MCF 10A (cell line): ENCODE measurements at regions not wholly inside any gene's neighbourhood (a gene's known extent, or its start where the extent isn't known, plus 50 kb on each side); places are given as distances from the start of the nearest gene placed in this dataset.

Experiments
- BruUV-seq: library from RNA; stranded (reverse); fragments of 400-500 nt; replicated peaks from 2 replicates; lab custom pipeline; 2021; lab: Mats Ljungman, UMichigan
- CTCF ChIA-PET: fragments of 300-600 bp; sonication (Branson Sonifier 250); formaldehyde crosslinking; extraction: SDS; loops from one replicate; lab custom pipeline; 2021; ENCODE audit warnings: antibody characterized with exemption, inconsistent platforms; lab: Yijun Ruan, JAX
- POLR2A ChIA-PET: fragments of 300-600, 350-650 bp; sonication (Branson Sonifier 250); formaldehyde crosslinking; extraction: SDS; loops from one replicate; lab custom pipeline; 2020; ENCODE audit warnings: antibody characterized with exemption, inconsistent platforms; lab: Yijun Ruan, JAX
- DNase-seq: peaks from one replicate; pipeline ENCODE4 v3.0.0-alpha.2; 2018; ENCODE audit not compliant: unreplicated experiment
- H3K27ac Mint-ChIP-seq: one replicate; pipeline ENCODE4 v1.8.0; 2022; ENCODE audit warnings: mild to moderate bottlenecking, low read depth, mixed read lengths; ENCODE audit not compliant: unreplicated experiment
- H3K27me3 Mint-ChIP-seq: one replicate; pipeline ENCODE4 v1.8.0; 2022; ENCODE audit warnings: mixed read lengths; ENCODE audit not compliant: insufficient read depth, unreplicated experiment
- H3K36me3 Mint-ChIP-seq: one replicate; pipeline ENCODE4 v1.8.0; 2022; ENCODE audit warnings: mild to moderate bottlenecking, moderate library complexity, mixed read lengths; ENCODE audit not compliant: insufficient read depth, unreplicated experiment
- H3K4me1 Mint-ChIP-seq: one replicate; pipeline ENCODE4 v1.8.0; 2022; ENCODE audit warnings: mixed read lengths; ENCODE audit not compliant: insufficient read depth, unreplicated experiment
- H3K4me3 Mint-ChIP-seq: one replicate; pipeline ENCODE4 v1.8.0; 2022; ENCODE audit warnings: mild to moderate bottlenecking, moderate library complexity, mixed read lengths; ENCODE audit not compliant: unreplicated experiment
- H3K9me3 Mint-ChIP-seq: one replicate; pipeline ENCODE4 v1.8.0; 2022; ENCODE audit warnings: mixed read lengths; ENCODE audit not compliant: unreplicated experiment
- intact Hi-C: fragments of 100-400 bp; cut with micrococcal nuclease; formaldehyde crosslinking; loops from 2 replicates; pipeline ENCODE4 v1.14.1; 2022
- TF ChIP-seq, protein P1 (sequence below): fragments of 200-600 bp; IDR thresholded peaks from one replicate; pipeline ENCODE4 v1.8.0; 2022; ENCODE audit warnings: antibody characterized with exemption, mild to moderate bottlenecking; ENCODE audit not compliant: unreplicated experiment

DNA sequence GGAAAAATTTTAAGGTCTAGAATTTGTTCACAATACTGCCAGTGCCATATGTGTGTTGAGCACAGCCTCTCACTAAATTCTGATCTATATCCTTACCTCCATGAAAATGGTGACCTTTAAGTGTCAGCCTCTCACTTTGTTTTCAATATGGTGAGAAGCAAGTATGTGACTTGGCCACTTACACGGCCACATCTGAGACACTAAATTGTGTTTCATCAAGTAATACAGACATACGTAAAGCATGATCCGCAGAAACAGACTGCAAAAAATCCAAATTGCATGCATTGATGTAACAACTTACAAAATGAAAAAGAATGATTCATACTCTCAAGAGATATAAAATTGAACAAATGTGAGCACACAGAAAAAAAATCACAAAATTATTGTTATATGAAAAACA is 55.2 kb upstream of the UGP2 start:
- BruUV-seq: no TSS peak
- Mint-ChIP-seq H3K4me3 (no peak overlapping the region), H3K27me3 (no peaks in the 10 kb centered on the region), H3K27ac (peak overlapping the region; percentile 61), H3K36me3 (no peaks in the 10 kb centered on the region), H3K4me1 (peaks cover 26% of the 10 kb centered on the region), H3K9me3 (no peaks in the 10 kb centered on the region)
- DNase-seq: no peak
- intact Hi-C loops: no loop called here
- CTCF ChIA-PET: no interaction called here
- TF ChIP-seq, protein P1, sequence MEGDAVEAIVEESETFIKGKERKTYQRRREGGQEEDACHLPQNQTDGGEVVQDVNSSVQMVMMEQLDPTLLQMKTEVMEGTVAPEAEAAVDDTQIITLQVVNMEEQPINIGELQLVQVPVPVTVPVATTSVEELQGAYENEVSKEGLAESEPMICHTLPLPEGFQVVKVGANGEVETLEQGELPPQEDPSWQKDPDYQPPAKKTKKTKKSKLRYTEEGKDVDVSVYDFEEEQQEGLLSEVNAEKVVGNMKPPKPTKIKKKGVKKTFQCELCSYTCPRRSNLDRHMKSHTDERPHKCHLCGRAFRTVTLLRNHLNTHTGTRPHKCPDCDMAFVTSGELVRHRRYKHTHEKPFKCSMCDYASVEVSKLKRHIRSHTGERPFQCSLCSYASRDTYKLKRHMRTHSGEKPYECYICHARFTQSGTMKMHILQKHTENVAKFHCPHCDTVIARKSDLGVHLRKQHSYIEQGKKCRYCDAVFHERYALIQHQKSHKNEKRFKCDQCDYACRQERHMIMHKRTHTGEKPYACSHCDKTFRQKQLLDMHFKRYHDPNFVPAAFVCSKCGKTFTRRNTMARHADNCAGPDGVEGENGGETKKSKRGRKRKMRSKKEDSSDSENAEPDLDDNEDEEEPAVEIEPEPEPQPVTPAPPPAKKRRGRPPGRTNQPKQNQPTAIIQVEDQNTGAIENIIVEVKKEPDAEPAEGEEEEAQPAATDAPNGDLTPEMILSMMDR: no peak
- POLR2A ChIA-PET: interaction anchor here (2.0 to 12.1 kb wide), 3 partner anchors 23 to 56 kb away, joined by 4 to 185 read pairs (median 149); partner anchors contain the start of gene UGP2

DNA sequence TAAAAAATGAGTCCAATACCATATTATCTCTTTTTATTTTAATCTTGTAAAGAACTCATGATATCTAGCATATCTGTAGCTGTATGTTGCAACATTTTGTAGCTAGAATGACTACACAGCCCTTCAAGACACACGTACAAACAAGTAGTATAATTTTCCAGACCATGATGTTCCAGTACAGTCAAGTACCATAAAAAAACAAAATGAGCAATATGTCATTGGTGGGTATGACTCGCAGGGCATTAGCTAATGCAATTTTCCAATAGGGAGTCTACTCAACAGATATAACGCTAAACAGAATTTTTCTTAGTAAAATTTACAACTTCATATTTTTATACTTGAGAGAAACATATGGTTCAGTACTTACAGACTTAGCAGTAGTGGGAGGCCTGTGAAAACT is 53.6 kb upstream of the UGP2 start:
- DNase-seq: peak; percentile 53
- Mint-ChIP-seq H3K27me3 (no peaks in the 10 kb centered on the region), H3K9me3 (no peaks in the 10 kb centered on the region), H3K27ac (peak overlapping the region; percentile 19), H3K4me1 (peaks cover 35% of the 10 kb centered on the region), H3K4me3 (no peak overlapping the region), H3K36me3 (no peaks in the 10 kb centered on the region)
- CTCF ChIA-PET: interaction anchor here (0.7 to 1.5 kb wide), 3 partner anchors 51 to 192 kb away, joined by 3 to 5 read pairs (median 3); no protein-coding TSS in a partner anchor
- TF ChIP-seq, protein P1: no peak
- no TSS peak for BruUV-seq
- POLR2A ChIA-PET: interaction anchor here (1.0 to 12.1 kb wide), 10 partner anchors 15 to 89 kb away, joined by 3 to 185 read pairs (median 4); partner anchors contain the start of gene UGP2
- intact Hi-C loops: no loop called here

DNA sequence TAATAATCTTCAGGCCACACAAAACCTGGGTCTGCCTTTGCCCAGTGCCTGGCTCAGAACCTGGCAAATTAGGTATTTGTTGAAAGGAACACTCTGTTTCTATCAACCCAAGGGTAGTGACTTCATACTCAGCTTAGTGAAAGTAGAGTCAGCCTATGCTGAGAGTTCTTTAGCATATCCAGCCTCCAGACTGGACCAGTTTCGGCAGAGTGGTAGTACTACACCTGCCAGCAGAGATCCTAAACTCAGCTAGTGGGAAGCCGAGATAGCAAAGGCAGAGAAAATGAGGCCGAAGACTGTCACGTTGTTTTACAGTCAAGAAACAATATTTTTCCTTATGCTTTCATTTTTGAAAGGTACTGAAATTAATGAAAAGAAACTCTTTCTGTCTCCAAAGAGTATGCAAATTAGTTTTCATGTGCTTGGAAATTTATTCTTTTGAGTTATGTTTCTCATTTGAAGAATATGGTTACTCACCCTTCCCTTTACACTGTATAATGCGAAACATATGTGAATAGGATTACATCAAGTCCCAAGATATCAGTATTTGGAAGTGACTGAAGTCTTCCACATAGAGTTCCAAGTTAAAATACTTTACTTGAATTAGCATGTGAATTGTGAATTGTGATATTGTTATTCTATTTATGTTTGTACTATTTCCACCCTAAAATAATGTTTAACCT is 52.2 kb upstream of the UGP2 start:
- no peaks in the 10 kb centered on the region for H3K27me3 Mint-ChIP-seq
- ChIA-PET POLR2A (interaction anchor here (0.6 to 12.1 kb wide), 9 partner anchors 9 to 1885 kb away, joined by 3 to 185 read pairs (median 6); partner anchors contain the start of gene UGP2), CTCF (no interaction called here)
- intact Hi-C loops: loop anchor here (2.0 kb wide), 1 partner anchor 51 kb away; the partner anchor contains the start of gene UGP2
- H3K4me1 Mint-ChIP-seq: peaks cover 35% of the 10 kb centered on the region
- H3K9me3 Mint-ChIP-seq: no peaks in the 10 kb centered on the region
- TF ChIP-seq, protein P1: no peak
- H3K27ac Mint-ChIP-seq: peak overlapping the region; percentile 83
- DNase-seq: no peak
- no peak overlapping the region for H3K4me3 Mint-ChIP-seq
- no TSS peak for BruUV-seq
- no peaks in the 10 kb centered on the region for H3K36me3 Mint-ChIP-seq

DNA sequence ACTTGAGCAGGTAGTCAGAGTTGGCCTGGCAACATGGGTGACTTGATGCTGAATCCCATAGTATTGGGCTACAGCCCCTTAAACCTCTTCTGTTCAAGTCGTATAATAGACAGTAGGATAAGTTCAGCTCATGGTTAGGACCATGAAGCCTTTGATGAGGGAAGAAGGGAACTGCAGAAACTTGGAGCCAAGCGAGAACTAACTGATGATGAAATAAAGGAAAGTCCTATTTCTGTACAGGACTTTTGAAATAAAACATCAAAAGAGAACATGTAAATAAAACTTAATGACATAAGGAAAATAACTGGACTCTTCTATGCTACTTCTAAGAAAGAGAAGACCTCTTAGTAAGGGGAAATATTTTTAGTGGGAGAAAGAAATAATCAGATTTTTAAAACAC is 51.2 kb upstream of the UGP2 start:
- BruUV-seq: TSS peak; percentile 65
- H3K27me3 Mint-ChIP-seq: no peaks in the 10 kb centered on the region
- peak; percentile 18 for DNase-seq
- H3K9me3 Mint-ChIP-seq: no peaks in the 10 kb centered on the region
- peaks cover 35% of the 10 kb centered on the region for H3K4me1 Mint-ChIP-seq
- intact Hi-C loops: loop anchor here (2.0 kb wide), 1 partner anchor 50 kb away; the partner anchor contains the start of gene UGP2
- POLR2A ChIA-PET: interaction anchor here (0.7 to 12.1 kb wide), 20 partner anchors 10 to 733 kb away, joined by 3 to 185 read pairs (median 4); partner anchors contain the start of gene UGP2
- TF ChIP-seq, protein P1: no peak
- peak overlapping the region; percentile 83 for H3K27ac Mint-ChIP-seq
- peak overlapping the region; percentile 51 for H3K4me3 Mint-ChIP-seq
- no peaks in the 10 kb centered on the region for H3K36me3 Mint-ChIP-seq
- CTCF ChIA-PET: no interaction called here
